Esophagus muscularis mucosa (tissue), 4 donors: ENCODE measurements at regions not wholly inside any gene's neighbourhood (a gene's known extent, or its start where the extent isn't known, plus 50 kb on each side); places are given as distances from the start of the nearest gene placed in this dataset.

Source experiments
- EP300 ChIP-seq: sonication (generic); formaldehyde crosslinking; IDR thresholded peaks from one replicate; pipeline ENCODE4 v1.6.1; 2017; ENCODE audit warnings: antibody characterized with exemption
- POLR2A ChIP-seq: fragments of 450-650 bp; IDR thresholded peaks from one replicate; pipeline ENCODE4 v1.6.1; 2017; ENCODE audit warnings: antibody characterized with exemption, moderate library complexity, mild to moderate bottlenecking, low read depth
- POLR2AphosphoS5 ChIP-seq, 2 donors: sonication (generic); formaldehyde crosslinking; IDR thresholded peaks; one replicate each; pipeline ENCODE4 v1.6.1; 2017; ENCODE audit warnings: antibody characterized with exemption in 2 of 2
- TF ChIP-seq, protein P1 (sequence below), 3 experiments: fragments of 200-600 bp in 2 of 3; fragments of 450-650 bp in 1 of 3; sonication (generic) in 2 of 3; IDR thresholded peaks; one replicate each; pipeline ENCODE4 v1.5.1; 2017 to 2019; ENCODE audit warnings: antibody characterized with exemption in 3 of 3, mild to moderate bottlenecking in 2 of 3, moderate library complexity in 1 of 3

DNA sequence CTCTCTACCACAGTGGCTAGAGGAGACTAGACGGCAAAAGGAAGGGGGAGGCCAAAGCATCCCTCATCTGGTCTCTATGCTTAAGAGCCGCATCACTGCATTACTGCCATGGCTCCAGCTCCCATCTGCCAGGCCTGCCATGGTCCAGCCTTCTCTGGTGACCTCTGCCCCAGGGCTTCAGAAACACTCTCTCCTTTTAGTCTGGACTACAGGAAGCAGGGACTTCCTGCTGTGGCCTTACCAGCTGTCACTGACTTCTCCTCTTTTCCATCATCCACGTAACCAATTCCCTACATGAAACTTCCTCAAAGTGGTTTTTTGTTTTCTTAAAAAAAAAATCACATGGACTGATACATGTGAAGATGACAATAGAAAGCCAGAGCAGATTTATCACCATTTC, 323.1 kb upstream of the NFIA start:
- TF ChIP-seq, protein P1, sequence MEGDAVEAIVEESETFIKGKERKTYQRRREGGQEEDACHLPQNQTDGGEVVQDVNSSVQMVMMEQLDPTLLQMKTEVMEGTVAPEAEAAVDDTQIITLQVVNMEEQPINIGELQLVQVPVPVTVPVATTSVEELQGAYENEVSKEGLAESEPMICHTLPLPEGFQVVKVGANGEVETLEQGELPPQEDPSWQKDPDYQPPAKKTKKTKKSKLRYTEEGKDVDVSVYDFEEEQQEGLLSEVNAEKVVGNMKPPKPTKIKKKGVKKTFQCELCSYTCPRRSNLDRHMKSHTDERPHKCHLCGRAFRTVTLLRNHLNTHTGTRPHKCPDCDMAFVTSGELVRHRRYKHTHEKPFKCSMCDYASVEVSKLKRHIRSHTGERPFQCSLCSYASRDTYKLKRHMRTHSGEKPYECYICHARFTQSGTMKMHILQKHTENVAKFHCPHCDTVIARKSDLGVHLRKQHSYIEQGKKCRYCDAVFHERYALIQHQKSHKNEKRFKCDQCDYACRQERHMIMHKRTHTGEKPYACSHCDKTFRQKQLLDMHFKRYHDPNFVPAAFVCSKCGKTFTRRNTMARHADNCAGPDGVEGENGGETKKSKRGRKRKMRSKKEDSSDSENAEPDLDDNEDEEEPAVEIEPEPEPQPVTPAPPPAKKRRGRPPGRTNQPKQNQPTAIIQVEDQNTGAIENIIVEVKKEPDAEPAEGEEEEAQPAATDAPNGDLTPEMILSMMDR (IDR thresholded peaks at IDR 0.05), result no peak
- TF ChIP-seq POLR2A (no peak), POLR2AphosphoS5 (IDR thresholded peaks at IDR 0.05) (no peak), EP300 (no peak)
